ENCODE measurements at regions not wholly inside any gene's neighbourhood (a gene's known extent, or its start where the extent isn't known, plus 50 kb on each side); places are given as distances from the start of the nearest gene placed in this dataset.

DNA sequence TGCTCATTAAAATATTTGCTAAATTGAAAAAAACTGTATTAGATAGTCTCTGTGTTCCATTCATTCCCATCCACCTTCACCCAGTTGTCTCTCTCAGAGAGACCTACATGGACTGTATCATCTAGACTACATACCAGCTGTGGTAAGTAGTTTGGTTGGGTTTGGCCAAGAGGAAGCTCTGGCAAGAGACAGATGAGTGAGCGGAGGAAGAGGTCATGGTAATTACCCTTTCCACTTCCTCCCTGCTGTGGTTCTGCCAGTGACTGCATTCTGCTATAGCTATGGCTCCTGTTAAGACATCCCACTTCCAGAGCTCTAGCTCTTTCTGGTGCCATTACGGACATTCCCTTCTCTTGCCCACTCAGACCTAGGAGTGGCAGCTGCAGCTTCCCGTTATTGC, 239.0 kb upstream of the MID1 start:
- no peaks in the 10 kb centered on the region for H3K36me3 ChIP-seq
- ATAC-seq: no peak
- TF ChIP-seq EP300 (IDR thresholded peaks at IDR 0.05) (no peak), POLR2AphosphoS5 (IDR thresholded peaks at IDR 0.05) (no peak), POLR2A (IDR thresholded peaks at IDR 0.05) (no peak), CTCF (IDR thresholded peaks at IDR 0.05) (no peak)
- H3K27ac ChIP-seq: no peak overlapping the region
- H3K4me1 ChIP-seq: no peaks in the 10 kb centered on the region
- WGBS, 2 donors (ENCODE audit: low coverage in 1 of 2): 71 to 80% methylated on average over 1 to 3 of the region's 3 CpGs
- no peaks in the 10 kb centered on the region for H3K27me3 ChIP-seq
- no peaks in the 10 kb centered on the region for H3K9me3 ChIP-seq
- H3K4me3 ChIP-seq: no peak overlapping the region

DNA sequence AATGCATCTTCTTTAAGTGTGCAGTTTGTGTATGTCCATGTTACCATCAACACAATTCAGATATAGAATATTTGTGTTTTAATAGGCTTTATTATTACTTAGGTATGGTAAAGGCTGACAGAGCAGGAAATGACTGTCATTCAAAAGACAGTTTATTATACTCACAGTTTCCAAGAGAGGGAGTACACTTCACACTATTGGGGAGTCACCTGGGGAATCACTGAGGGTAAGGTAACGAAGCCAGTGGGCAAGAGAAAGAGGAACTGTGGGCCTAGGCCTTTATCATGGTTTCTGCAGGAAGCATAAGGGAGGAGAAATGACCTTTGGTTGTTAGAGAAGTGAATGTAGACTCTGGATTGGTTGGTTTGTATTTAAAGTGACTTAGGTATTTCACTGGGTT, 235.1 kb upstream of the HCCS start:
- no peak for TF ChIP-seq EP300 (IDR thresholded peaks at IDR 0.05)
- TF ChIP-seq CTCF (IDR thresholded peaks at IDR 0.05): no peak
- no peak for TF ChIP-seq POLR2AphosphoS5 (IDR thresholded peaks at IDR 0.05)
- TF ChIP-seq POLR2A (IDR thresholded peaks at IDR 0.05): no peak
- no peaks in the 10 kb centered on the region for H3K4me1 ChIP-seq
- 71 to 77% methylated on average over 1 of the region's 1 CpG for WGBS, 2 donors (ENCODE audit: low coverage in 1 of 2)
- H3K27me3 ChIP-seq: no peaks in the 10 kb centered on the region
- H3K9me3 ChIP-seq: no peaks in the 10 kb centered on the region
- H3K36me3 ChIP-seq: no peaks in the 10 kb centered on the region
- H3K27ac ChIP-seq: no peak overlapping the region
- no peak overlapping the region for H3K4me3 ChIP-seq
- ATAC-seq: no peak

DNA sequence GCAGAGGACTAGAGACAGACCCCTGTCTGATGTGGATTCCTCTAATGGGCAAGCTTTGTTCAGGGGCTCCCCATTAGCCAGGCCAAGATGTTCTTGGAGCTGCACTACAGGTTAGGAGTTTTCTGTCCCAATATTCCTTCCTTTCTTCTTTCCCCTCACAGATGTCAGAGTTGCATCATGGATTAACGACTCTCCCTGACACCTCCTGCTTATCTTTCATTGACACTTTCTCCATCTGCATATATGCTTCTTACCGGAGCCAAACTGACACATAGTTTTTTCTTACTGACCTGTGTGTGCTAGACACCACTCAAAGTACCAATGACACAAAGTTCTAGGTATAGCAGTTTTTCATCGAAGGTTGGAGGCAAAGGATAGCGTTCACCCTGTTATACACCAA, 228.6 kb upstream of the HCCS start:
- whole genome bisulfite sequencing, 2 donors (ENCODE audit: low coverage in 1 of 2): 79 to 100% methylated on average over 2 to 4 of the region's 4 CpGs
- TF ChIP-seq EP300 (IDR thresholded peaks at IDR 0.05): no peak
- TF ChIP-seq POLR2AphosphoS5 (IDR thresholded peaks at IDR 0.05): no peak
- no peak for TF ChIP-seq CTCF (IDR thresholded peaks at IDR 0.05)
- TF ChIP-seq POLR2A (IDR thresholded peaks at IDR 0.05): no peak

DNA sequence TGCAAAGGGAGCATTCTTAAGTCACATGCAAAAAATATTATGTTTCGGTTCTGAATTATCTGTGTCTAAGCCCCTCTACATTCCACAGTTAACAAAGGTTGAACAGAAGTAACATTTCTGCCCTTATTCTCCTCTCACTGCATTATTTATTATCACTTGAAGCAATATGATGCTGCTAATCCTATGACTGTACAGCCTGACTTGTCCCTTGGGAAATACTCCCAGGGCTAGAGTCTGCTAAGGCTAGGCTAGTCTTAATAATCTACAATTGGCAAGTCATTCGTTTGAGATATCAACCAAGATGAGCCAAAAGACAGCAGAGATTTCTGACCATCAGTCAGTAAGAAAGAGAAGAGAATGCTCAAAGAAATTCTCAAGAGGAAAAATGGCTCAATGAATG, 226.9 kb upstream of the HCCS start:
- H3K27me3 ChIP-seq: no peaks in the 10 kb centered on the region
- no peak for TF ChIP-seq POLR2A (IDR thresholded peaks at IDR 0.05)
- no peak for TF ChIP-seq CTCF (IDR thresholded peaks at IDR 0.05)
- TF ChIP-seq EP300 (IDR thresholded peaks at IDR 0.05): no peak
- TF ChIP-seq POLR2AphosphoS5 (IDR thresholded peaks at IDR 0.05): no peak
- no peaks in the 10 kb centered on the region for H3K36me3 ChIP-seq
- H3K4me1 ChIP-seq: no peaks in the 10 kb centered on the region
- H3K4me3 ChIP-seq: no peak overlapping the region
- no peak overlapping the region for H3K27ac ChIP-seq
- no peaks in the 10 kb centered on the region for H3K9me3 ChIP-seq
- 27 to 74% methylated on average over 2 of the region's 2 CpGs for WGBS, 2 donors (ENCODE audit: low coverage in 1 of 2)
- ATAC-seq: no peak

More for the DNA sequence above, 228.6 kb upstream of the HCCS start:
- no peaks in the 10 kb centered on the region for H3K27me3 ChIP-seq
- no peak overlapping the region for H3K27ac ChIP-seq
- H3K4me1 ChIP-seq: no peaks in the 10 kb centered on the region
- H3K9me3 ChIP-seq: no peaks in the 10 kb centered on the region
- no peaks in the 10 kb centered on the region for H3K36me3 ChIP-seq
- H3K4me3 ChIP-seq: no peak overlapping the region
- no peak for ATAC-seq

DNA sequence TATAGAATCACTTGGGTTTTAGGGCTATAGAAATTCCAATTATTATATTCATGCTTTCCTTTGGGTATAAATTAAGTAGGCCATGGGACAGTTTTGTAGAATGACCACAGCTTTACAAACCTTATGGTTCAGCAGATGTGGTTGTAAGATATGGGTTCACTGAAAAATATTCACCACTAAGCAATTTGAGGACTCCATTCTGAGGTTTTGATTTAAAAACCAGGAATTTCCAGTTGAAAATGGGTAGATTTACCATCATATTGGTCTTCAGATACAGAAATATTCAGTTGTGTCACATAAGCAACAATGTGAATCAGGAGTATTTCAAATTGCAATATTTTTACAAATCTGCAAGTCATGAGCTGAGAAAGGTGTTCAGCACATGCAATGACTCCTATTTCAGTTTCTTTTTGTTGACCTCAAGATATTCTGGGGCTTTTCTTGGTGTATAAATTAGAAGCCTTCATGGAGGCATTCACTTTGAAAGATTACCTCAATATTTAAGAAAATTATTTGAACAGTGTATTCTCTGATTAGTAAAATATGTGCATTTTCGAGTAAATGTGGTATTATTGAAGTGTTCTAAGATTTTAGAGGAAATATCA, 218.4 kb upstream of the HCCS start:
- no peaks in the 10 kb centered on the region for H3K36me3 ChIP-seq
- 43 to 92% methylated on average over 1 of the region's 1 CpG for WGBS, 2 donors (ENCODE audit: low coverage in 1 of 2)
- no peak for ATAC-seq
- TF ChIP-seq CTCF (IDR thresholded peaks at IDR 0.05) (no peak), EP300 (IDR thresholded peaks at IDR 0.05) (no peak), POLR2AphosphoS5 (IDR thresholded peaks at IDR 0.05) (no peak), POLR2A (IDR thresholded peaks at IDR 0.05) (no peak)
- no peaks in the 10 kb centered on the region for H3K27me3 ChIP-seq
- no peaks in the 10 kb centered on the region for H3K9me3 ChIP-seq
- H3K27ac ChIP-seq: no peak overlapping the region
- H3K4me1 ChIP-seq: no peaks in the 10 kb centered on the region
- H3K4me3 ChIP-seq: no peak overlapping the region

All from gastroesophageal sphincter (tissue), 4 donors.